NCI-H2196 (cell line): ENCODE measurements at regions not wholly inside any gene's neighbourhood (a gene's known extent, or its start where the extent isn't known, plus 50 kb on each side); places are given as distances from the start of the nearest gene placed in this dataset.

ENCODE experiments used
- DNase-seq: peaks from one replicate; lab custom pipeline; 2025; ENCODE audit not compliant: unreplicated experiment; lab: John Stamatoyannopoulos, UW

GRCh38 chr6:74956559-74957428, 249.1 kb downstream of the COL12A1 start:
- DNase-seq: no peak

GRCh38 chr6:74953708-74954107, 252.1 kb downstream of the COL12A1 start:
- DNase-seq: no peak

- no peak for DNase-seq
Measured at GRCh38 chr6:74946961-74947360, 258.9 kb downstream of the COL12A1 start.

GRCh38 chr6:74942130-74942529, 263.7 kb downstream of the COL12A1 start:
- DNase-seq: no peak

- no peak for DNase-seq
Measured at GRCh38 chr6:74941424-74941823, 264.4 kb downstream of the COL12A1 start.

GRCh38 chr6:74939721-74940620, 265.9 kb downstream of the COL12A1 start:
- DNase-seq: no peak

GRCh38 chr6:74939151-74939708, 266.6 kb downstream of the COL12A1 start:
- DNase-seq: no peak

- no peak for DNase-seq
Measured at GRCh38 chr6:74937936-74938335, 267.9 kb downstream of the COL12A1 start.

GRCh38 chr6:74936886-74937285, 269.0 kb downstream of the COL12A1 start:
- DNase-seq: no peak

GRCh38 chr6:74932232-74932888, 273.5 kb downstream of the COL12A1 start:
- DNase-seq: no peak

GRCh38 chr6:74931558-74931957, 274.3 kb downstream of the COL12A1 start:
- no peak for DNase-seq

GRCh38 chr6:74928203-74928602, 277.6 kb downstream of the COL12A1 start:
- no peak for DNase-seq

GRCh38 chr6:74927299-74927698, 278.6 kb downstream of the COL12A1 start:
- no peak for DNase-seq

- no peak for DNase-seq
Measured at GRCh38 chr6:74925683-74926082, 280.2 kb downstream of the COL12A1 start.

GRCh38 chr6:74914888-74915287, 291.0 kb downstream of the COL12A1 start:
- DNase-seq: no peak

- no peak for DNase-seq
Measured at GRCh38 chr6:74912234-74912633, 293.6 kb downstream of the COL12A1 start.

- DNase-seq: no peak
Measured at GRCh38 chr6:74902846-74903245, 303.0 kb downstream of the COL12A1 start.

GRCh38 chr6:74902089-74902488, 303.8 kb downstream of the COL12A1 start:
- DNase-seq: no peak

GRCh38 chr6:74901576-74901975, 304.3 kb downstream of the COL12A1 start:
- DNase-seq: no peak

- DNase-seq: no peak
Measured at GRCh38 chr6:74899416-74899815, 306.4 kb downstream of the COL12A1 start.

- no peak for DNase-seq
Measured at GRCh38 chr6:74892091-74892490, 313.8 kb downstream of the COL12A1 start.
